ENCODE measurements at regions not wholly inside any gene's neighbourhood (a gene's known extent, or its start where the extent isn't known, plus 50 kb on each side); places are given as distances from the start of the nearest gene placed in this dataset.

GRCh38 chr14:28196878-28197277, 569.7 kb upstream of the FOXG1 start:
- POLR2A ChIA-PET = no interaction called here
- H3K4me1 ChIP-seq (ENCODE audit: control insufficient read depth in 2 of 2, insufficient read depth in 2 of 2, low read length in 2 of 2) = no peaks in the 10 kb centered on the region
- no peak overlapping the region for H3K27ac Mint-ChIP-seq
- WGBS (ENCODE audit: insufficient coverage) = 83% methylated on average over 1 of the region's 4 CpGs
- ATAC-seq (ENCODE audit: low read depth) (no peak), DNase-seq (no peak)
- no peak overlapping the region for H3K9ac ChIP-seq (ENCODE audit: low read length)
- intact Hi-C loops (cut with micrococcal nuclease) = no loop called here
- no peak overlapping the region for H3K4me2 ChIP-seq (replicated peaks; ENCODE audit: low read depth, low read length, poor library complexity, severe bottlenecking)
- no peak overlapping the region for H3K4me3 ChIP-seq (ENCODE audit: control extremely low read depth in 1 of 5, extremely low read depth in 1 of 5, insufficient read depth in 1 of 5, low read depth in 2 of 5, low read length in 4 of 5)
- H3K27ac ChIP-seq (ENCODE audit: low read length in 2 of 2) = no peak overlapping the region
- no peaks in the 10 kb centered on the region for H4K20me1 ChIP-seq (ENCODE audit: control insufficient read depth, insufficient read depth, low read length, poor library complexity, severe bottlenecking)
- H2AFZ ChIP-seq (ENCODE audit: insufficient read depth, low read depth, low read length, poor library complexity, severe bottlenecking) = no peak overlapping the region
- peaks cover 0 to 2% (median 0%) of the 10 kb centered on the region in 3 donors for H3K9me3 ChIP-seq (ENCODE audit: control extremely low read depth in 1 of 3, control insufficient read depth in 2 of 3, insufficient read depth in 1 of 3, low read length in 2 of 3)
- no peaks in the 10 kb centered on the region for H3K36me3 ChIP-seq (replicated peaks in 1 of 2; ENCODE audit: control extremely low read depth in 1 of 2, control insufficient read depth in 1 of 2, extremely low read depth in 1 of 2, insufficient read depth in 2 of 2, low read length in 1 of 2)
- H3K27me3 ChIP-seq (replicated peaks in 1 of 4; ENCODE audit: control extremely low read depth in 1 of 4, control insufficient read depth in 3 of 4, insufficient read depth in 4 of 4, low read length in 3 of 4) = no peaks in the 10 kb centered on the region
- CTCF ChIA-PET = no interaction called here
- H3K27me3 Mint-ChIP-seq = no peaks in the 10 kb centered on the region
- no peak overlapping the region for H3K4me3 Mint-ChIP-seq
- H3K79me2 ChIP-seq (ENCODE audit: control insufficient read depth, insufficient read depth, low read length) = no peaks in the 10 kb centered on the region
- no peaks in the 10 kb centered on the region for H3K4me1 Mint-ChIP-seq
- peaks cover 2% of the 10 kb centered on the region for H3K9me3 Mint-ChIP-seq (ENCODE audit: insufficient read depth)
- TF ChIP-seq EZH2 (IDR thresholded peaks at IDR 0.05; ENCODE audit: borderline replicate concordance, insufficient read depth, low read depth, low read length, poor library complexity, severe bottlenecking) = no peak
- no peak for TF ChIP-seq CTCF (IDR thresholded peaks at IDR 0.05)

- ChIA-PET POLR2A (no interaction called here), CTCF (no interaction called here)
- Mint-ChIP-seq H3K9me3 (ENCODE audit: insufficient read depth) (peaks cover under 1% of the 10 kb centered on the region), H3K4me1 (no peaks in the 10 kb centered on the region), H3K27me3 (no peaks in the 10 kb centered on the region), H3K27ac (no peak overlapping the region), H3K4me3 (no peak overlapping the region)
- Histone ChIP-seq H3K4me3 (ENCODE audit: control extremely low read depth in 1 of 5, extremely low read depth in 1 of 5, insufficient read depth in 1 of 5, low read depth in 2 of 5, low read length in 4 of 5) (no peak overlapping the region), H3K27me3 (replicated peaks in 1 of 4; ENCODE audit: control extremely low read depth in 1 of 4, control insufficient read depth in 3 of 4, insufficient read depth in 4 of 4, low read length in 3 of 4) (no peaks in the 10 kb centered on the region), H3K9me3 (ENCODE audit: control extremely low read depth in 1 of 3, control insufficient read depth in 2 of 3, insufficient read depth in 1 of 3, low read length in 2 of 3) (peaks cover 0 to 4% (median under 1%) of the 10 kb centered on the region in 3 donors), H3K9ac (ENCODE audit: low read length) (no peak overlapping the region), H3K36me3 (replicated peaks in 1 of 2; ENCODE audit: control extremely low read depth in 1 of 2, control insufficient read depth in 1 of 2, extremely low read depth in 1 of 2, insufficient read depth in 2 of 2, low read length in 1 of 2) (no peaks in the 10 kb centered on the region), H3K27ac (ENCODE audit: low read length in 2 of 2) (no peak overlapping the region), H2AFZ (ENCODE audit: insufficient read depth, low read depth, low read length, poor library complexity, severe bottlenecking) (no peak overlapping the region), H3K4me1 (ENCODE audit: control insufficient read depth in 2 of 2, insufficient read depth in 2 of 2, low read length in 2 of 2) (no peaks in the 10 kb centered on the region), H3K79me2 (ENCODE audit: control insufficient read depth, insufficient read depth, low read length) (no peaks in the 10 kb centered on the region), H3K4me2 (replicated peaks; ENCODE audit: low read depth, low read length, poor library complexity, severe bottlenecking) (no peak overlapping the region), H4K20me1 (ENCODE audit: control insufficient read depth, insufficient read depth, low read length, poor library complexity, severe bottlenecking) (no peaks in the 10 kb centered on the region)
- ATAC-seq (ENCODE audit: low read depth) = no peak
- TF ChIP-seq EZH2 (IDR thresholded peaks at IDR 0.05; ENCODE audit: borderline replicate concordance, insufficient read depth, low read depth, low read length, poor library complexity, severe bottlenecking) = no peak
- no peak for TF ChIP-seq CTCF (IDR thresholded peaks at IDR 0.05)
- WGBS (ENCODE audit: insufficient coverage) = 93% methylated on average over 2 of the region's 2 CpGs
- DNase-seq = no peak
- intact Hi-C loops (cut with micrococcal nuclease) = no loop called here
Measured at GRCh38 chr14:28220391-28220790, 546.2 kb upstream of the FOXG1 start.
